Fibroblast of lung (primary cell): ENCODE measurements at regions not wholly inside any gene's neighbourhood (a gene's known extent, or its start where the extent isn't known, plus 50 kb on each side); places are given as distances from the start of the nearest gene placed in this dataset.

ENCODE experiments used
- CTCF ChIP-seq, 2 donors: IDR thresholded peaks in 1 of 2; conservative IDR thresholded peaks in 1 of 2; 1 replicate in 1 of 2; 2 replicates in 1 of 2; pipeline ENCODE4 v1.5.1; 2011 to 2012; ENCODE audit warnings: low read length in 2 of 2, control low read depth in 1 of 2, inconsistent platforms in 1 of 2, low read depth in 1 of 2, mild to moderate bottlenecking in 1 of 2
- EZH2 ChIP-seq: IDR thresholded peaks from 2 replicates; pipeline ENCODE4 v1.5.1; 2012; ENCODE audit warnings: low read length, control low read depth, mild to moderate bottlenecking; ENCODE audit errors: missing control alignments

- TF ChIP-seq EZH2 = no peak
- TF ChIP-seq CTCF (conservative IDR thresholded peaks at IDR 0.05 in 1 of 2, IDR thresholded peaks at IDR 0.05 in 1 of 2; ENCODE audit: low read depth in 1 of 2, low read length in 2 of 2) = no peak
Measured at GRCh38 chr12:124086299-124086898, 113.4 kb downstream of the ZNF664 start.
